Mesenchymal stem cell (in vitro differentiated cells and primary cell): ENCODE measurements at regions not wholly inside any gene's neighbourhood (a gene's known extent, or its start where the extent isn't known, plus 50 kb on each side); places are given as distances from the start of the nearest gene placed in this dataset.
"Not testable (repeated sequence)": the region's sequence is repeated elsewhere in the genome, so short reads cannot be mapped to it uniquely, and the experiment has no call there.

Source experiments
- DNase-seq: peaks from one replicate; pipeline ENCODE4 v3.0.0-alpha.2; 2013
- H2AFZ ChIP-seq: one replicate; pipeline ENCODE4 v1.6.1; 2013; ENCODE audit warnings: low read depth, mild to moderate bottlenecking, control low read depth, inconsistent platforms, low read length, moderate library complexity
- H2AK5ac ChIP-seq: 2 replicates; pipeline ENCODE4 v1.6.1; 2013; ENCODE audit warnings: low read length, moderate library complexity, mild to moderate bottlenecking, inconsistent platforms; ENCODE audit not compliant: severe bottlenecking
- H2BK120ac ChIP-seq: one replicate; pipeline ENCODE4 v1.6.1; 2013; ENCODE audit warnings: low read depth, mild to moderate bottlenecking, inconsistent platforms, low read length, moderate library complexity
- H2BK12ac ChIP-seq, 2 experiments: one replicate each; pipeline ENCODE4 v1.6.1; 2013; ENCODE audit warnings: inconsistent platforms in 2 of 2, low read length in 2 of 2, mild to moderate bottlenecking in 2 of 2, moderate library complexity in 2 of 2, control low read depth in 1 of 2
- H2BK15ac ChIP-seq: one replicate; pipeline ENCODE4 v1.6.1; 2013; ENCODE audit warnings: mild to moderate bottlenecking, low read depth, inconsistent platforms; ENCODE audit not compliant: poor library complexity, severe bottlenecking
- H2BK5ac ChIP-seq: 2 replicates; pipeline ENCODE4 v1.6.1; 2013; ENCODE audit warnings: low read depth, mild to moderate bottlenecking, low read length, control low read depth, inconsistent platforms; ENCODE audit not compliant: poor library complexity, severe bottlenecking
- H3K14ac ChIP-seq, 2 experiments: one replicate each; pipeline ENCODE4 v1.6.1; 2013; ENCODE audit warnings: inconsistent platforms in 2 of 2, low read length in 2 of 2, control low read depth in 1 of 2, mild to moderate bottlenecking in 1 of 2, moderate library complexity in 1 of 2
- H3K18ac ChIP-seq, 2 experiments: one replicate each; pipeline ENCODE4 v1.6.1; 2013; ENCODE audit warnings: inconsistent platforms in 2 of 2, low read length in 2 of 2, control low read depth in 1 of 2, low read depth in 1 of 2, mild to moderate bottlenecking in 1 of 2
- H3K23ac ChIP-seq, 2 experiments: one replicate each; pipeline ENCODE4 v1.6.1; 2013; ENCODE audit warnings: inconsistent platforms in 2 of 2, low read length in 2 of 2, mild to moderate bottlenecking in 2 of 2, moderate library complexity in 2 of 2, control low read depth in 1 of 2
- H3K27ac ChIP-seq: 2 replicates; pipeline ENCODE4 v1.5.1; 2013; ENCODE audit warnings: mild to moderate bottlenecking, moderate library complexity, low read length, control low read depth, inconsistent platforms; ENCODE audit not compliant: poor library complexity, severe bottlenecking
- H3K27me3 ChIP-seq, 2 experiments: 2 replicates each; pipeline versions ENCODE4 v1.6.1 to v1.7.0; 2013; ENCODE audit warnings: low read length in 2 of 2, mild to moderate bottlenecking in 2 of 2, moderate library complexity in 2 of 2, control low read depth in 1 of 2, inconsistent platforms in 1 of 2; ENCODE audit not compliant: control insufficient read depth in 1 of 2, insufficient read depth in 1 of 2
- H3K36me3 ChIP-seq, 2 experiments: 2 replicates each; pipeline versions ENCODE4 v1.6.1 to v1.7.0; 2013; ENCODE audit warnings: low read length in 2 of 2, control low read depth in 1 of 2, inconsistent platforms in 1 of 2, low read depth in 1 of 2, mild to moderate bottlenecking in 1 of 2; ENCODE audit not compliant: insufficient read depth in 2 of 2, control insufficient read depth in 1 of 2
- H3K4ac ChIP-seq, 2 experiments: one replicate each; pipeline ENCODE4 v1.6.1; 2013; ENCODE audit warnings: inconsistent platforms in 2 of 2, low read length in 2 of 2, mild to moderate bottlenecking in 2 of 2, moderate library complexity in 2 of 2, control low read depth in 1 of 2, low read depth in 1 of 2
- H3K4me1 ChIP-seq: 2 replicates; pipeline ENCODE4 v1.6.1; 2013; ENCODE audit warnings: low read depth, low read length, control low read depth; ENCODE audit not compliant: control insufficient read depth, insufficient read depth
- H3K4me2 ChIP-seq: 2 replicates; pipeline ENCODE4 v1.6.1; 2013; ENCODE audit warnings: low read length, mild to moderate bottlenecking, inconsistent platforms; ENCODE audit not compliant: poor library complexity, severe bottlenecking
- H3K4me3 ChIP-seq, 2 experiments: 2 replicates each; pipeline versions ENCODE4 v1.5.1 to v1.7.0; 2013; ENCODE audit warnings: low read length in 2 of 2, mild to moderate bottlenecking in 2 of 2, control low read depth in 1 of 2, low read depth in 1 of 2; ENCODE audit not compliant: insufficient read depth in 1 of 2
- H3K79me1 ChIP-seq: replicated peaks from 2 replicates; pipeline ENCODE4 v1.6.1; 2013; ENCODE audit warnings: mild to moderate bottlenecking, control low read depth, low read length, inconsistent platforms; ENCODE audit not compliant: poor library complexity, severe bottlenecking
- H3K9ac ChIP-seq: 2 replicates; pipeline ENCODE4 v1.7.0; 2013; ENCODE audit warnings: mild to moderate bottlenecking, low read length, moderate library complexity
- H3K9me3 ChIP-seq: 2 replicates; pipeline ENCODE4 v1.7.0; 2013; ENCODE audit warnings: mild to moderate bottlenecking, low read length; ENCODE audit not compliant: control insufficient read depth
- H4K8ac ChIP-seq: one replicate; pipeline ENCODE4 v1.6.1; 2013; ENCODE audit warnings: inconsistent platforms, mild to moderate bottlenecking, low read length, moderate library complexity
- H4K91ac ChIP-seq: one replicate; pipeline ENCODE4 v1.6.1; 2013; ENCODE audit warnings: mild to moderate bottlenecking, low read length, inconsistent platforms
- WGBS: methylation state at CpG from one replicate; pipeline ENCODE4 v1.1.7; 2013; ENCODE audit warnings: mixed read lengths; 5-methylcytosine and 5-hydroxymethylcytosine counted together

DNA sequence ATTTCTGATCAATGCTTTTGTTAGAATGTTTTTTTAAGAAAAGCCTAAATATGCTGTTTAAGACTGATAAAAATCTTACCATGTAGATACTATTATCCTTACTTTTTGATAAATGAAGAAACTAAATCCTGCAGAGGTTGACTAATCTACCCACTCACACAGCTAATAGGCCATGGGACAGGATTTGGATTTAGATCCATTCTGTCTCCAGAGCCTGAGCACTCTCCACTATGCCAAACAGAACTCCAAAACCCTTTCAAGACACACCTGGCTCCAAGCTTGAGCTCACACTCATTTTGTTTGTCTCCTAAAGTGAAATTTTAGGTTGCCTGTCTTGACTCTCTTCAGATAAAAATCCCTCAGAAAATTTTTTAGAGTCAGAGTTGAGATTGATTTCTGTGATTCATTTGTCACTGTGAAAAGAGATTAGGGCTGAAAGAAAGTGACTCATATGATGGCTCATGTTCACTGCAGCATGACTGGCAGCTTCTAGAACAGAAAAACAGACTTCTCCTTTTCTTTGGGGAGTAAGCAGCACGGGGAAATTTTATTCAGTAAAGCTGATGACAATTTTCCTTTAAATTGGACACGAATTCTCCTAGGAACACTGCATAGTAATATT is 132.3 kb upstream of the POT1 start:
- Histone ChIP-seq H3K18ac (peak overlapping the region in 1 of 2 experiments; percentile 70), H4K8ac (no peak overlapping the region), H3K27me3 (no peaks in the 10 kb centered on the region), H3K36me3 (no peaks in the 10 kb centered on the region), H3K9ac (peak overlapping the region; percentile 60), H3K4me2 (no peak overlapping the region), H2BK5ac (peak overlapping the region; percentile 57), H3K4me3 (no peak overlapping the region), H2BK12ac (peak overlapping the region; percentile 63 to 84), H3K27ac (peak overlapping the region; percentile 85), H3K4me1 (peaks cover 2% of the 10 kb centered on the region), H2BK120ac (no peak overlapping the region), H3K79me1 (no peaks in the 10 kb centered on the region), H3K4ac (no peak overlapping the region), H2AFZ (no peak overlapping the region), H3K9me3 (no peaks in the 10 kb centered on the region), H4K91ac (no peak overlapping the region), H2AK5ac (no peak overlapping the region), H3K14ac (no peak overlapping the region), H3K23ac (no peak overlapping the region), H2BK15ac (no peak overlapping the region)
- DNase-seq, result peak; percentile 71
- WGBS, result 29% methylated on average over 2 of the region's 2 CpGs

DNA sequence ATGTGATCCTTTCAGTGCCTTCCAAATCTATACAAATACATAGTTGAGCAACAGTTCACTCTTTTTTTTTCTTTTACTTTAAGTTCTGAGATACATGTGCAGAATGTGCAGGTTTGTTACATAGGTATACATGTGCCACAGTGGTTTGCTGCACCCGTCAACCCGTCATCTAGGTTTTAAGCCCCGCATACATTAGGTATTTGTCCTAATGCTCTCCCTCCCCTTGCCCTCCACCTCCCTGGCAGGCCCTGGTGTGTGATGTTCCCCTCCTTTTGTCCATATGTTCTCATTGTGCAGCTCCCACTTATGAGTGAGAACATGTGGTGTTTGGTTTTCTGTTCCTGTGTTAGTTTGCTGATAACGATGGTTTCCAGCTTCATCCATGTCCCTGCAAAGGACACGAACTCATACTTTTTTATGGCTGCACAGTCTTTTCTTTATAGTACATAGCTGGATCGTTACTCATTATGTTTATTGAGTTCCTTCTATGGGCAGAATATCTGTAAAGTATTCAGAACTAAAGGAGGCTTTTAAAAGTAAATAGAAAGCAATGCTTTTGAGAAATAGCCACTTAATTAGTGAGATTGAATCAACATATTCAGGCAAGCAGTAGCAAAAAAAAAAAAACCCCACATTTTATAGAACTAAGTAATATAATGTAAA is 131.6 kb upstream of the POT1 start:
- not testable (repeated sequence) for H3K14ac ChIP-seq, H2BK15ac ChIP-seq, H3K4me3 ChIP-seq, H2AK5ac ChIP-seq, H3K4me1 ChIP-seq, H2AFZ ChIP-seq, H3K36me3 ChIP-seq, H3K9me3 ChIP-seq, H3K4me2 ChIP-seq, H2BK120ac ChIP-seq, H3K27me3 ChIP-seq, H3K27ac ChIP-seq, H3K79me1 ChIP-seq, H4K8ac ChIP-seq, H2BK5ac ChIP-seq, H3K23ac ChIP-seq
- Histone ChIP-seq H3K18ac (peak overlapping the region in 1 of 2 experiments; percentile 73), H3K9ac (peak overlapping the region; percentile 22), H4K91ac (peak overlapping the region; percentile 64), H3K4ac (peak overlapping the region in 1 of 2 experiments; percentile 11), H2BK12ac (peak overlapping the region in 1 of 2 experiments; percentile 70)
- DNase-seq, result peak; percentile 38
- WGBS, result 75% methylated on average over 3 of the region's 6 CpGs

DNA sequence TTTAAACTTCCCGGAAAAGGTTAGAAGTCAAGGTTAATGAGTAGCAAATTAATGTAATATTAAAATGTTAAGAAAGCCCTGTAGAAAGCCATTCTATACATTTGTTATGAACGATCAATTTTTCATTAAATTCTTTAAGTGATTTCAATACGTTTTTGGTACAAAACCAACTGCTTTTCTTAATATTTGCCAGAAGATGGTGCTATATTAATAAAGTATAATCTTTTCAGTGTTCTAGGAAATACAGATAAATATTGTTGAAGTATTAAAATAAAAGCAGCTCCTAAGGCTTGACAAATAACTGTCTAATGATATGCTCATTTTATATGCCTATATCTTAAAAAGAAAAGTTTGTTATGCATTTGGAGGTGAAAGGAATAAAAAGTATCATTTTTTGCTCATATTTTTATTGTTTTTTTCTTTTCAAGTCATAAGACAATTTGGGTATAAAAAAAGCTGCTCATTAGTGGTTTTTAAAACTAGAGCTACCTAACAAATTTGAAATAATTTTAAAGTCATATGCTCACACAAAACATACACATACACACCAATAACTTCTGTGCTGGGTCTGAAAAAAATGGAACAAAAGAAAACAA is 130.3 kb upstream of the POT1 start:
- Histone ChIP-seq H3K14ac (no peak overlapping the region), H4K91ac (no peak overlapping the region), H3K4me1 (peaks cover 2% of the 10 kb centered on the region), H3K27ac (no peak overlapping the region), H3K18ac (no peak overlapping the region), H3K4me3 (no peak overlapping the region), H3K4me2 (no peak overlapping the region), H2BK15ac (no peak overlapping the region), H3K27me3 (no peaks in the 10 kb centered on the region), H3K4ac (no peak overlapping the region), H3K36me3 (no peaks in the 10 kb centered on the region), H2AK5ac (no peak overlapping the region), H2BK5ac (no peak overlapping the region), H3K79me1 (no peaks in the 10 kb centered on the region), H3K9ac (peak overlapping the region; percentile 14), H2AFZ (no peak overlapping the region), H4K8ac (no peak overlapping the region), H2BK120ac (no peak overlapping the region), H3K23ac (no peak overlapping the region), H2BK12ac (no peak overlapping the region), H3K9me3 (no peaks in the 10 kb centered on the region)
- no CpG with 5 or more reads among the region's 3 CpGs for WGBS
- DNase-seq, result peak; percentile 28

- WGBS, result 83% methylated on average over 3 of the region's 3 CpGs
- H3K4me1 ChIP-seq, result peaks cover 2% of the 10 kb centered on the region
Measured at GRCh38 chr7:125057963-125058362, 128.3 kb upstream of the POT1 start.

More at GRCh38 chr7:125057963-125058362, 128.3 kb upstream of the POT1 start:
- H3K27ac ChIP-seq, result no peak overlapping the region
- H2AFZ ChIP-seq, result no peak overlapping the region
- no peak overlapping the region for H2BK5ac ChIP-seq
- H3K36me3 ChIP-seq, result no peaks in the 10 kb centered on the region
- no peak overlapping the region for H3K4ac ChIP-seq
- H3K23ac ChIP-seq, result no peak overlapping the region
- H3K4me2 ChIP-seq, result no peak overlapping the region
- H3K18ac ChIP-seq, result no peak overlapping the region
- no peak overlapping the region for H2AK5ac ChIP-seq
- H4K91ac ChIP-seq, result no peak overlapping the region
- no peaks in the 10 kb centered on the region for H3K27me3 ChIP-seq
- no peak overlapping the region for H3K9ac ChIP-seq
- no peaks in the 10 kb centered on the region for H3K9me3 ChIP-seq
- no peak overlapping the region for H3K4me3 ChIP-seq
- H4K8ac ChIP-seq, result no peak overlapping the region
- H2BK12ac ChIP-seq, result no peak overlapping the region
- no peak overlapping the region for H2BK120ac ChIP-seq
- H3K14ac ChIP-seq, result no peak overlapping the region
- no peak overlapping the region for H2BK15ac ChIP-seq
- no peak for DNase-seq
- no peaks in the 10 kb centered on the region for H3K79me1 ChIP-seq
